DOHH2 (cell line): ENCODE measurements at regions not wholly inside any gene's neighbourhood (a gene's known extent, or its start where the extent isn't known, plus 50 kb on each side); places are given as distances from the start of the nearest gene placed in this dataset.
"Not testable (repeated sequence)": the region's sequence is repeated elsewhere in the genome, so short reads cannot be mapped to it uniquely, and the experiment has no call there.

ENCODE experiments used
- H3F3A ChIP-seq: fragments of 200-600 bp; sonication (generic), shearing (Covaris generic); 2 replicates; pipeline ENCODE4 v1.6.0; 2016; ENCODE audit warnings: antibody characterized with exemption, mild to moderate bottlenecking; ENCODE audit not compliant: control insufficient read depth, insufficient read depth
- H3K27ac ChIP-seq: fragments of 200-600 bp; sonication (generic); 2 replicates; pipeline ENCODE4 v1.5.1; 2014; ENCODE audit warnings: low read depth, mild to moderate bottlenecking, low read length, moderate library complexity
- H3K27me3 ChIP-seq: fragments of 200-600 bp; sonication (generic); 2 replicates; pipeline ENCODE4 v1.6.1; 2014; ENCODE audit warnings: mild to moderate bottlenecking, low read length, mixed read lengths; ENCODE audit not compliant: control insufficient read depth
- H3K36me3 ChIP-seq: fragments of 200-600 bp; sonication (generic); 2 replicates; pipeline ENCODE4 v1.6.1; 2014; ENCODE audit warnings: mild to moderate bottlenecking, low read length, moderate library complexity, mixed read lengths; ENCODE audit not compliant: control insufficient read depth
- H3K4me1 ChIP-seq: fragments of 200-600 bp; sonication (generic); 2 replicates; pipeline ENCODE4 v1.6.1; 2014; ENCODE audit warnings: mild to moderate bottlenecking, low read length, mixed read lengths; ENCODE audit not compliant: control insufficient read depth
- H3K4me2 ChIP-seq: fragments of 200-600 bp; sonication (generic); 2 replicates; pipeline ENCODE4 v1.6.0; 2014; ENCODE audit warnings: mild to moderate bottlenecking, low read length, moderate library complexity
- H3K4me3 ChIP-seq: fragments of 200-600 bp; sonication (generic); 2 replicates; pipeline ENCODE4 v1.5.1; 2014; ENCODE audit warnings: mild to moderate bottlenecking, low read length, mixed read lengths
- H3K79me2 ChIP-seq: fragments of 200-600 bp; sonication (generic); 2 replicates; pipeline ENCODE4 v1.6.1; 2014; ENCODE audit warnings: mild to moderate bottlenecking, low read length, mixed read lengths; ENCODE audit not compliant: control insufficient read depth
- H3K9me2 ChIP-seq: fragments of 200-600 bp; sonication (generic); replicated peaks from 2 replicates; pipeline ENCODE4 v1.6.1; 2014; ENCODE audit warnings: mild to moderate bottlenecking, low read length, mixed read lengths; ENCODE audit not compliant: control insufficient read depth
- H3K9me3 ChIP-seq: fragments of 200-600 bp; sonication (generic); 2 replicates; pipeline ENCODE4 v1.6.1; 2014; ENCODE audit warnings: antibody characterized with exemption, low read length, mixed read lengths; ENCODE audit not compliant: control insufficient read depth, insufficient read depth
- H4K20me1 ChIP-seq: fragments of 200-600 bp; sonication (generic); 2 replicates; pipeline ENCODE4 v1.6.0; 2014; ENCODE audit warnings: low read depth, mild to moderate bottlenecking, antibody characterized with exemption, low read length, moderate library complexity; ENCODE audit not compliant: control insufficient read depth, insufficient read depth
- CTCF ChIP-seq: fragments of 200-600 bp; sonication (generic); IDR thresholded peaks from one replicate; pipeline ENCODE4 v1.5.1; 2014; ENCODE audit warnings: antibody characterized with exemption, mild to moderate bottlenecking, low read depth, low read length; ENCODE audit not compliant: poor library complexity, severe bottlenecking
- EZH2phosphoT487 ChIP-seq: fragments of 200-600 bp; sonication (generic); IDR thresholded peaks from 2 replicates; pipeline ENCODE4 v1.6.1; 2017; ENCODE audit warnings: borderline replicate concordance, mild to moderate bottlenecking, antibody characterized with exemption, low read length, moderate library complexity, mixed read lengths

- no peaks in the 10 kb centered on the region for H3K27me3 ChIP-seq
- no peaks in the 10 kb centered on the region for H3K36me3 ChIP-seq
- H3F3A ChIP-seq: no peaks in the 10 kb centered on the region
- no peak overlapping the region for H3K4me2 ChIP-seq
- H3K79me2 ChIP-seq: no peaks in the 10 kb centered on the region
- no peaks in the 10 kb centered on the region for H3K9me2 ChIP-seq
- H3K4me3 ChIP-seq: no peak overlapping the region
- TF ChIP-seq CTCF (no peak), EZH2phosphoT487 (no peak)
- no peak overlapping the region for H3K27ac ChIP-seq
- H4K20me1 ChIP-seq: no peaks in the 10 kb centered on the region
- H3K9me3 ChIP-seq: no peaks in the 10 kb centered on the region; the same call in 1 of the 2 replicates
- no peaks in the 10 kb centered on the region for H3K4me1 ChIP-seq
Observed at GRCh38 chr4:12028258-12028657, 599.6 kb upstream of the HS3ST1 start.

- no peaks in the 10 kb centered on the region for H3F3A ChIP-seq
- H3K4me3 ChIP-seq: no peak overlapping the region
- no peaks in the 10 kb centered on the region for H3K9me2 ChIP-seq
- H3K9me3 ChIP-seq: no peaks in the 10 kb centered on the region
- H3K4me2 ChIP-seq: no peak overlapping the region
- no peak overlapping the region for H3K27ac ChIP-seq
- TF ChIP-seq EZH2phosphoT487 (no peak), CTCF (no peak)
- H3K79me2 ChIP-seq: no peaks in the 10 kb centered on the region
- H4K20me1 ChIP-seq: no peaks in the 10 kb centered on the region
- H3K36me3 ChIP-seq: no peaks in the 10 kb centered on the region
- H3K4me1 ChIP-seq: no peaks in the 10 kb centered on the region
- H3K27me3 ChIP-seq: no peaks in the 10 kb centered on the region
Observed at GRCh38 chr4:12022409-12022808, 593.7 kb upstream of the HS3ST1 start.

- Histone ChIP-seq H3K79me2 (no peaks in the 10 kb centered on the region), H3K27ac (no peak overlapping the region), H3K9me2 (no peaks in the 10 kb centered on the region; the same call in 1 of the 2 replicates), H4K20me1 (no peaks in the 10 kb centered on the region), H3K27me3 (no peaks in the 10 kb centered on the region), H3K9me3 (no peaks in the 10 kb centered on the region; the same call in 1 of the 2 replicates), H3F3A (no peaks in the 10 kb centered on the region), H3K4me2 (no peak overlapping the region), H3K4me1 (no peaks in the 10 kb centered on the region), H3K4me3 (no peak overlapping the region), H3K36me3 (no peaks in the 10 kb centered on the region)
- TF ChIP-seq CTCF (no peak), EZH2phosphoT487 (no peak)
Observed at GRCh38 chr4:12016729-12017128, 588.0 kb upstream of the HS3ST1 start.

- no peak overlapping the region for H3K4me2 ChIP-seq
- no peaks in the 10 kb centered on the region for H3K36me3 ChIP-seq
- H4K20me1 ChIP-seq: no peaks in the 10 kb centered on the region
- H3K79me2 ChIP-seq: no peaks in the 10 kb centered on the region
- H3K27ac ChIP-seq: no peak overlapping the region
- no peak overlapping the region for H3K4me3 ChIP-seq
- H3K4me1 ChIP-seq: no peaks in the 10 kb centered on the region
- TF ChIP-seq EZH2phosphoT487 (no peak), CTCF (no peak)
- H3K9me2 ChIP-seq: no peaks in the 10 kb centered on the region
- H3F3A ChIP-seq: no peaks in the 10 kb centered on the region
- H3K27me3 ChIP-seq: no peaks in the 10 kb centered on the region
- H3K9me3 ChIP-seq: no peaks in the 10 kb centered on the region
Observed at GRCh38 chr4:12005471-12005870, 576.8 kb upstream of the HS3ST1 start.

- not testable (repeated sequence) for H3K4me3 ChIP-seq, H3K27ac ChIP-seq, H3K9me2 ChIP-seq, H3K36me3 ChIP-seq, H3K79me2 ChIP-seq, H3F3A ChIP-seq, H3K4me1 ChIP-seq, H3K9me3 ChIP-seq, H3K27me3 ChIP-seq, H3K4me2 ChIP-seq, H4K20me1 ChIP-seq
Observed at GRCh38 chr4:11996581-11996980, 567.9 kb upstream of the HS3ST1 start.
